DOHH2 (cell line): ENCODE measurements at regions not wholly inside any gene's neighbourhood (a gene's known extent, or its start where the extent isn't known, plus 50 kb on each side); places are given as distances from the start of the nearest gene placed in this dataset.

ENCODE experiments used
- EZH2phosphoT487 ChIP-seq: fragments of 200-600 bp; sonication (generic); IDR thresholded peaks from 2 replicates; pipeline ENCODE4 v1.6.1; 2017; ENCODE audit warnings: borderline replicate concordance, mild to moderate bottlenecking, antibody characterized with exemption, low read length, moderate library complexity, mixed read lengths
- TF ChIP-seq, protein P1 (sequence below): fragments of 200-600 bp; sonication (generic); IDR thresholded peaks from one replicate; pipeline ENCODE4 v1.5.1; 2014; ENCODE audit warnings: antibody characterized with exemption, mild to moderate bottlenecking, low read depth, low read length; ENCODE audit not compliant: poor library complexity, severe bottlenecking

DNA sequence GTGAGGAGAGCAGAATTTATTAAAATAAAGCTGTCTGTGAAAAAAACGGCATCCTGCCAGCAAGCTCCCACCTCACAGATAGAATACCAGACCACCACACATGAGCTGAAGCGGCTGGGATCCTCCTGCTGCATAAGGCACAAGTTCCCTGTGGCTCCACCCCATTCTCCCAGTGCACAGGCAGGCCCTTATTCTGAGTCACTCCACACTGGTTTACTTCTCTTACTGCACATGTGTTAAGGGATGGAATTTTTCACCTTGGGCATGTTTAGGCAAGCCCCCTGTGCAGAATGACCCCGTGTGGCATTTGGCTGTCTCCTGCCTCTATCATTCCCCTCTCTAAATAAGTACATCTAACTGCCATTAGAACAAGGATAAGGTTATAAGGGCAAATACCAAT, 115.0 kb upstream of the ELAVL2 start:
- TF ChIP-seq, protein P1, sequence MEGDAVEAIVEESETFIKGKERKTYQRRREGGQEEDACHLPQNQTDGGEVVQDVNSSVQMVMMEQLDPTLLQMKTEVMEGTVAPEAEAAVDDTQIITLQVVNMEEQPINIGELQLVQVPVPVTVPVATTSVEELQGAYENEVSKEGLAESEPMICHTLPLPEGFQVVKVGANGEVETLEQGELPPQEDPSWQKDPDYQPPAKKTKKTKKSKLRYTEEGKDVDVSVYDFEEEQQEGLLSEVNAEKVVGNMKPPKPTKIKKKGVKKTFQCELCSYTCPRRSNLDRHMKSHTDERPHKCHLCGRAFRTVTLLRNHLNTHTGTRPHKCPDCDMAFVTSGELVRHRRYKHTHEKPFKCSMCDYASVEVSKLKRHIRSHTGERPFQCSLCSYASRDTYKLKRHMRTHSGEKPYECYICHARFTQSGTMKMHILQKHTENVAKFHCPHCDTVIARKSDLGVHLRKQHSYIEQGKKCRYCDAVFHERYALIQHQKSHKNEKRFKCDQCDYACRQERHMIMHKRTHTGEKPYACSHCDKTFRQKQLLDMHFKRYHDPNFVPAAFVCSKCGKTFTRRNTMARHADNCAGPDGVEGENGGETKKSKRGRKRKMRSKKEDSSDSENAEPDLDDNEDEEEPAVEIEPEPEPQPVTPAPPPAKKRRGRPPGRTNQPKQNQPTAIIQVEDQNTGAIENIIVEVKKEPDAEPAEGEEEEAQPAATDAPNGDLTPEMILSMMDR, result no peak
- TF ChIP-seq EZH2phosphoT487, result no peak
